ENCODE measurements at regions not wholly inside any gene's neighbourhood (a gene's known extent, or its start where the extent isn't known, plus 50 kb on each side); places are given as distances from the start of the nearest gene placed in this dataset.
"Not testable (repeated sequence)": the region's sequence is repeated elsewhere in the genome, so short reads cannot be mapped to it uniquely, and the experiment has no call there.

GRCh38 chr5:148746826-148747535, 79.4 kb upstream of the ADRB2 start:
- H3K9me3 Mint-ChIP-seq: no peaks in the 10 kb centered on the region
- H3K27me3 Mint-ChIP-seq (ENCODE audit: low read depth): peaks cover 7% of the 10 kb centered on the region
- H3K27ac Mint-ChIP-seq: no peak overlapping the region
- no peaks in the 10 kb centered on the region for H3K36me3 Mint-ChIP-seq (ENCODE audit: low read depth)
- H3K4me1 Mint-ChIP-seq (ENCODE audit: low read depth): no peaks in the 10 kb centered on the region
- CTCF ChIA-PET: interaction anchor here (1.0 to 1.5 kb wide), 5 partner anchors 11 to 288 kb away, joined by 3 to 6 read pairs (median 4); no protein-coding TSS in a partner anchor
- intact Hi-C loops (cut with micrococcal nuclease): no loop called here
- DNase-seq: no peak
- H3K4me3 Mint-ChIP-seq: no peak overlapping the region

GRCh38 chr5:148747536-148747906, 78.9 kb upstream of the ADRB2 start:
- CTCF ChIA-PET: interaction anchor here (1.0 to 2.4 kb wide), 5 partner anchors 11 to 287 kb away, joined by 3 to 6 read pairs (median 3); no protein-coding TSS in a partner anchor
- Mint-ChIP-seq H3K4me1 (ENCODE audit: low read depth) (no peaks in the 10 kb centered on the region), H3K36me3 (ENCODE audit: low read depth) (no peaks in the 10 kb centered on the region), H3K9me3 (no peaks in the 10 kb centered on the region), H3K4me3 (no peak overlapping the region), H3K27ac (no peak overlapping the region), H3K27me3 (ENCODE audit: low read depth) (peaks cover 4% of the 10 kb centered on the region)
- DNase-seq: no peak
- intact Hi-C loops (cut with micrococcal nuclease): no loop called here

- no peak for DNase-seq
- H3K4me3 Mint-ChIP-seq: no peak overlapping the region
- intact Hi-C loops (cut with micrococcal nuclease): no loop called here
- peaks cover 6% of the 10 kb centered on the region for H3K27me3 Mint-ChIP-seq (ENCODE audit: low read depth)
- CTCF ChIA-PET: interaction anchor here (0.7 to 2.4 kb wide), 4 partner anchors 16 to 505 kb away, joined by 3 to 6 read pairs (median 4); no protein-coding TSS in a partner anchor
- no peak overlapping the region for H3K27ac Mint-ChIP-seq
- no peaks in the 10 kb centered on the region for H3K4me1 Mint-ChIP-seq (ENCODE audit: low read depth)
- H3K9me3 Mint-ChIP-seq: peaks cover 7% of the 10 kb centered on the region
- no peaks in the 10 kb centered on the region for H3K36me3 Mint-ChIP-seq (ENCODE audit: low read depth)
These were observed 77.6 kb upstream of the ADRB2 start for GRCh38 chr5:148748702-148749392.

GRCh38 chr5:148750614-148751013, 75.8 kb upstream of the ADRB2 start:
- Mint-ChIP-seq H3K9me3 (peaks cover 7% of the 10 kb centered on the region), H3K4me1 (ENCODE audit: low read depth) (no peaks in the 10 kb centered on the region), H3K4me3 (no peak overlapping the region), H3K27ac (no peak overlapping the region), H3K36me3 (ENCODE audit: low read depth) (no peaks in the 10 kb centered on the region), H3K27me3 (ENCODE audit: low read depth) (peaks cover 7% of the 10 kb centered on the region)
- intact Hi-C loops (cut with micrococcal nuclease): no loop called here
- CTCF ChIA-PET: interaction anchor here (0.7 to 1.2 kb wide), 3 partner anchors 205 to 303 kb away, joined by 3 to 5 read pairs (median 5); no protein-coding TSS in a partner anchor
- DNase-seq: no peak

GRCh38 chr5:148751025-148751424, 75.4 kb upstream of the ADRB2 start:
- H3K4me3 Mint-ChIP-seq: no peak overlapping the region
- peaks cover 8% of the 10 kb centered on the region for H3K9me3 Mint-ChIP-seq
- H3K27ac Mint-ChIP-seq: no peak overlapping the region
- no peaks in the 10 kb centered on the region for H3K36me3 Mint-ChIP-seq (ENCODE audit: low read depth)
- DNase-seq: no peak
- CTCF ChIA-PET: interaction anchor here (0.6 kb wide), 1 partner anchor 11 kb away, joined by 3 read pairs; no protein-coding TSS in a partner anchor
- intact Hi-C loops (cut with micrococcal nuclease): no loop called here
- H3K27me3 Mint-ChIP-seq (ENCODE audit: low read depth): peaks cover 8% of the 10 kb centered on the region
- H3K4me1 Mint-ChIP-seq (ENCODE audit: low read depth): no peaks in the 10 kb centered on the region

GRCh38 chr5:148752375-148752774, 74.0 kb upstream of the ADRB2 start:
- H3K4me1 Mint-ChIP-seq (ENCODE audit: low read depth); CTCF ChIA-PET; H3K4me3 Mint-ChIP-seq; H3K27ac Mint-ChIP-seq; H3K36me3 Mint-ChIP-seq (ENCODE audit: low read depth); DNase-seq; intact Hi-C loops (cut with micrococcal nuclease): not testable (repeated sequence)
- peaks cover 11% of the 10 kb centered on the region for H3K9me3 Mint-ChIP-seq
- peaks cover 12% of the 10 kb centered on the region for H3K27me3 Mint-ChIP-seq (ENCODE audit: low read depth)

- no peaks in the 10 kb centered on the region for H3K4me1 Mint-ChIP-seq (ENCODE audit: low read depth)
- intact Hi-C loops (cut with micrococcal nuclease): no loop called here
- H3K27me3 Mint-ChIP-seq (ENCODE audit: low read depth): peaks cover 20% of the 10 kb centered on the region
- CTCF ChIA-PET: interaction anchor here (1.2 to 1.4 kb wide), 2 partner anchors 12 to 26 kb away, joined by 3 to 4 read pairs; no protein-coding TSS in a partner anchor
- no peak overlapping the region for H3K4me3 Mint-ChIP-seq
- H3K9me3 Mint-ChIP-seq: peaks cover 4% of the 10 kb centered on the region
- H3K27ac Mint-ChIP-seq: no peak overlapping the region
- no peaks in the 10 kb centered on the region for H3K36me3 Mint-ChIP-seq (ENCODE audit: low read depth)
- no peak for DNase-seq
These were observed 67.3 kb upstream of the ADRB2 start for GRCh38 chr5:148759101-148759500.

- H3K36me3 Mint-ChIP-seq (ENCODE audit: low read depth): no peaks in the 10 kb centered on the region
- intact Hi-C loops (cut with micrococcal nuclease): no loop called here
- DNase-seq: no peak
- H3K27ac Mint-ChIP-seq: no peak overlapping the region
- no peak overlapping the region for H3K4me3 Mint-ChIP-seq
- H3K27me3 Mint-ChIP-seq (ENCODE audit: low read depth): peaks cover 15% of the 10 kb centered on the region
- CTCF ChIA-PET: interaction anchor here (0.7 to 1.3 kb wide), 3 partner anchors 19 to 197 kb away, joined by 3 to 4 read pairs (median 3); no protein-coding TSS in a partner anchor
- no peaks in the 10 kb centered on the region for H3K4me1 Mint-ChIP-seq (ENCODE audit: low read depth)
- peaks cover 2% of the 10 kb centered on the region for H3K9me3 Mint-ChIP-seq
These were observed 65.3 kb upstream of the ADRB2 start for GRCh38 chr5:148760945-148761638.

- no peaks in the 10 kb centered on the region for H3K9me3 Mint-ChIP-seq
- CTCF ChIA-PET: no interaction called here
- DNase-seq: no peak
These were observed 62.4 kb upstream of the ADRB2 start for GRCh38 chr5:148763996-148764395.

GRCh38 chr5:148765061-148765460, 61.4 kb upstream of the ADRB2 start:
- peaks cover 17% of the 10 kb centered on the region for H3K27me3 Mint-ChIP-seq (ENCODE audit: low read depth)
- H3K36me3 Mint-ChIP-seq (ENCODE audit: low read depth): no peaks in the 10 kb centered on the region
- CTCF ChIA-PET: no interaction called here
- intact Hi-C loops (cut with micrococcal nuclease): no loop called here
- H3K27ac Mint-ChIP-seq: no peak overlapping the region
- H3K9me3 Mint-ChIP-seq: no peaks in the 10 kb centered on the region
- DNase-seq: no peak
- H3K4me1 Mint-ChIP-seq (ENCODE audit: low read depth): no peaks in the 10 kb centered on the region
- no peak overlapping the region for H3K4me3 Mint-ChIP-seq

More at GRCh38 chr5:148763996-148764395, 62.4 kb upstream of the ADRB2 start:
- no peaks in the 10 kb centered on the region for H3K4me1 Mint-ChIP-seq (ENCODE audit: low read depth)
- H3K36me3 Mint-ChIP-seq (ENCODE audit: low read depth): no peaks in the 10 kb centered on the region
- no peak overlapping the region for H3K27ac Mint-ChIP-seq
- no peak overlapping the region for H3K4me3 Mint-ChIP-seq
- peaks cover 22% of the 10 kb centered on the region for H3K27me3 Mint-ChIP-seq (ENCODE audit: low read depth)
- intact Hi-C loops (cut with micrococcal nuclease): no loop called here

- no peak for DNase-seq
- Mint-ChIP-seq H3K4me3 (no peak overlapping the region), H3K27ac (no peak overlapping the region), H3K4me1 (ENCODE audit: low read depth) (no peaks in the 10 kb centered on the region), H3K27me3 (ENCODE audit: low read depth) (peaks cover 30% of the 10 kb centered on the region), H3K9me3 (no peaks in the 10 kb centered on the region), H3K36me3 (ENCODE audit: low read depth) (no peaks in the 10 kb centered on the region)
- intact Hi-C loops (cut with micrococcal nuclease): no loop called here
- CTCF ChIA-PET: no interaction called here
These were observed 57.5 kb upstream of the ADRB2 start for GRCh38 chr5:148768806-148769415.

- H3K27ac Mint-ChIP-seq: no peak overlapping the region
- H3K9me3 Mint-ChIP-seq: no peaks in the 10 kb centered on the region
- intact Hi-C loops (cut with micrococcal nuclease): no loop called here
- no peak for DNase-seq
- peaks cover 30% of the 10 kb centered on the region for H3K27me3 Mint-ChIP-seq (ENCODE audit: low read depth)
- H3K36me3 Mint-ChIP-seq (ENCODE audit: low read depth): no peaks in the 10 kb centered on the region
- CTCF ChIA-PET: no interaction called here
- H3K4me1 Mint-ChIP-seq (ENCODE audit: low read depth): no peaks in the 10 kb centered on the region
- H3K4me3 Mint-ChIP-seq: no peak overlapping the region
These were observed 56.5 kb upstream of the ADRB2 start for GRCh38 chr5:148769941-148770340.

Data from activated naive CD4-positive, alpha-beta T cell treated with anti-CD3 and anti-CD28 coated beads for 36 hours (primary cell).